ENCODE measurements at regions not wholly inside any gene's neighbourhood (a gene's known extent, or its start where the extent isn't known, plus 50 kb on each side); places are given as distances from the start of the nearest gene placed in this dataset.

GRCh38 chr18:3358310-3358709, 91.7 kb upstream of the TGIF1 start:
- intact Hi-C loops (cut with micrococcal nuclease), result no loop called here

GRCh38 chr18:3360211-3360610, 89.8 kb upstream of the TGIF1 start:
- intact Hi-C loops (cut with micrococcal nuclease), result no loop called here

- intact Hi-C loops (cut with micrococcal nuclease), result no loop called here
These were observed 82.4 kb upstream of the TGIF1 start for GRCh38 chr18:3367491-3368091.

GRCh38 chr18:3368193-3368592, 81.8 kb upstream of the TGIF1 start:
- intact Hi-C loops (cut with micrococcal nuclease), result no loop called here

- intact Hi-C loops (cut with micrococcal nuclease), result loop anchor here (1.0 to 2.0 kb wide), 5 partner anchors 67 to 287 kb away; no protein-coding TSS in a partner anchor
These were observed 70.3 kb upstream of the TGIF1 start for GRCh38 chr18:3379685-3380084.

- intact Hi-C loops (cut with micrococcal nuclease), result loop anchor here (1.0 to 2.0 kb wide), 5 partner anchors 66 to 286 kb away; no protein-coding TSS in a partner anchor
These were observed 69.5 kb upstream of the TGIF1 start for GRCh38 chr18:3380384-3380961.

- intact Hi-C loops (cut with micrococcal nuclease), result no loop called here
These were observed 66.5 kb upstream of the TGIF1 start for GRCh38 chr18:3383381-3383915.

GRCh38 chr18:3384664-3385563, 65.1 kb upstream of the TGIF1 start:
- intact Hi-C loops (cut with micrococcal nuclease), result no loop called here

GRCh38 chr18:3388323-3388722, 61.6 kb upstream of the TGIF1 start:
- intact Hi-C loops (cut with micrococcal nuclease), result no loop called here

- intact Hi-C loops (cut with micrococcal nuclease), result no loop called here
These were observed 61.0 kb upstream of the TGIF1 start for GRCh38 chr18:3388980-3389379.

GRCh38 chr18:3389977-3390376, 60.0 kb upstream of the TGIF1 start:
- intact Hi-C loops (cut with micrococcal nuclease), result no loop called here

- intact Hi-C loops (cut with micrococcal nuclease), result no loop called here
These were observed 58.1 kb upstream of the TGIF1 start for GRCh38 chr18:3391704-3392466.

GRCh38 chr18:3392467-3392855, 57.5 kb upstream of the TGIF1 start:
- intact Hi-C loops (cut with micrococcal nuclease), result no loop called here

- intact Hi-C loops (cut with micrococcal nuclease), result no loop called here
These were observed 55.3 kb upstream of the TGIF1 start for GRCh38 chr18:3394648-3395047.

GRCh38 chr18:3395466-3395865, 54.5 kb upstream of the TGIF1 start:
- intact Hi-C loops (cut with micrococcal nuclease), result no loop called here

- intact Hi-C loops (cut with micrococcal nuclease), result no loop called here
These were observed 52.8 kb upstream of the TGIF1 start for GRCh38 chr18:3397031-3397750.

- intact Hi-C loops (cut with micrococcal nuclease), result no loop called here
These were observed 52.2 kb upstream of the TGIF1 start for GRCh38 chr18:3397786-3398185.

Measured in T-helper 1 cell treated with Interleukin-12 subunit alpha and Interleukin-12 subunit beta and Interleukin-4 antibody, amounts not matched to agents 30 ng/mL and 1 ng/mL, for 36 hours (primary cell).